Left lung (tissue), 4 donors: ENCODE measurements at regions not wholly inside any gene's neighbourhood (a gene's known extent, or its start where the extent isn't known, plus 50 kb on each side); places are given as distances from the start of the nearest gene placed in this dataset.

ENCODE experiments used
- ATAC-seq: fragments of 200-7000 bp; cut with Tn5 transposase; one replicate; pipeline ENCODE4 v1.9.1; 2020; ENCODE audit warnings: moderate library complexity
- DNase-seq, 4 donors: peaks; one replicate each; pipeline ENCODE4 v3.0.0-alpha.2; 2013 to 2020
- H3K27ac ChIP-seq, 2 donors: fragments of 200-600 bp; sonication (generic) in 1 of 2; one replicate each; pipeline versions ENCODE4 v1.5.0 to v1.8.0; 2020 to 2021
- H3K27me3 ChIP-seq, 2 donors: fragments of 200-600 bp; sonication (generic) in 1 of 2; one replicate each; pipeline versions ENCODE4 v1.5.0 to v1.8.0; 2020 to 2021
- H3K36me3 ChIP-seq, 2 donors: fragments of 200-600 bp; sonication (generic) in 1 of 2; one replicate each; pipeline versions ENCODE4 v1.5.0 to v1.8.0; 2020 to 2021
- H3K4me1 ChIP-seq, 2 donors: fragments of 200-600 bp; one replicate each; pipeline ENCODE4 v1.8.0; 2021
- H3K4me3 ChIP-seq, 2 donors: fragments of 200-600 bp; sonication (generic) in 1 of 2; one replicate each; pipeline versions ENCODE4 v1.5.0 to v1.8.0; 2020 to 2021; ENCODE audit warnings: mild to moderate bottlenecking in 1 of 2
- H3K9me3 ChIP-seq, 2 donors: fragments of 200-600 bp; sonication (generic) in 1 of 2; one replicate each; pipeline versions ENCODE4 v1.5.0 to v1.8.0; 2020 to 2021
- CTCF ChIP-seq, 2 donors: fragments of 200-600 bp; sonication (generic) in 1 of 2; IDR thresholded peaks; one replicate each; pipeline versions ENCODE4 v1.5.0 to v1.8.0; 2021; ENCODE audit warnings: antibody characterized with exemption in 2 of 2
- intact Hi-C, 2 donors: fragments of 100-400 bp; cut with DNase I; formaldehyde crosslinking; loops; one replicate each; pipeline versions ENCODE4 v1.11.2 to v1.14.2; 2022
- donor health status: DM: no; HTN: yes; CAD: no.
- donor health status: DM: no; HTN: no; CAD: no.

GRCh38 chr5:45062044-45062443, 253.3 kb downstream of the MRPS30 start:
- TF ChIP-seq CTCF (IDR thresholded peaks at IDR 0.05) = no peak
- no peaks in the 10 kb centered on the region for H3K9me3 ChIP-seq
- H3K27ac ChIP-seq = no peak overlapping the region
- ATAC-seq = no peak
- no peak overlapping the region for H3K4me3 ChIP-seq
- DNase-seq = no peak
- intact Hi-C loops = no loop called here
- H3K27me3 ChIP-seq = no peaks in the 10 kb centered on the region
- no peaks in the 10 kb centered on the region for H3K4me1 ChIP-seq
- H3K36me3 ChIP-seq = no peaks in the 10 kb centered on the region

GRCh38 chr5:45081082-45081481, 272.3 kb downstream of the MRPS30 start:
- H3K4me3 ChIP-seq = no peak overlapping the region
- no peak for TF ChIP-seq CTCF (IDR thresholded peaks at IDR 0.05)
- no peak overlapping the region for H3K27ac ChIP-seq
- H3K9me3 ChIP-seq = peaks cover 0 to 5% of the 10 kb centered on the region in 2 donors
- intact Hi-C loops = no loop called here
- no peaks in the 10 kb centered on the region for H3K27me3 ChIP-seq
- no peaks in the 10 kb centered on the region for H3K36me3 ChIP-seq
- H3K4me1 ChIP-seq = no peaks in the 10 kb centered on the region
- no peak for ATAC-seq
- DNase-seq = no peak

- Histone ChIP-seq H3K4me3 (no peak overlapping the region), H3K36me3 (no peaks in the 10 kb centered on the region), H3K9me3 (peaks cover 0 to 3% of the 10 kb centered on the region in 2 donors), H3K27me3 (no peaks in the 10 kb centered on the region), H3K27ac (no peak overlapping the region), H3K4me1 (no peaks in the 10 kb centered on the region)
- ATAC-seq = no peak
- intact Hi-C loops = no loop called here
- DNase-seq = no peak
- TF ChIP-seq CTCF (IDR thresholded peaks at IDR 0.05) = no peak
Measured at GRCh38 chr5:45089870-45090269, 281.1 kb downstream of the MRPS30 start.

- Histone ChIP-seq H3K9me3 (no peaks in the 10 kb centered on the region), H3K36me3 (no peaks in the 10 kb centered on the region), H3K4me1 (no peaks in the 10 kb centered on the region), H3K4me3 (no peak overlapping the region), H3K27ac (no peak overlapping the region), H3K27me3 (no peaks in the 10 kb centered on the region)
- TF ChIP-seq CTCF (IDR thresholded peaks at IDR 0.05) = no peak
- ATAC-seq = peak; percentile 36
- DNase-seq = no peak
- intact Hi-C loops = no loop called here
Measured at GRCh38 chr5:45093377-45093776, 284.6 kb downstream of the MRPS30 start.

- intact Hi-C loops = no loop called here
- DNase-seq = no peak
- Histone ChIP-seq H3K4me3 (no peak overlapping the region), H3K27me3 (no peaks in the 10 kb centered on the region), H3K4me1 (no peaks in the 10 kb centered on the region), H3K9me3 (no peaks in the 10 kb centered on the region), H3K27ac (no peak overlapping the region), H3K36me3 (no peaks in the 10 kb centered on the region)
- TF ChIP-seq CTCF (IDR thresholded peaks at IDR 0.05) = no peak
- ATAC-seq = no peak
Measured at GRCh38 chr5:45094876-45095440, 286.2 kb downstream of the MRPS30 start.
